SK-N-SH (cell line): ENCODE measurements at regions not wholly inside any gene's neighbourhood (a gene's known extent, or its start where the extent isn't known, plus 50 kb on each side); places are given as distances from the start of the nearest gene placed in this dataset.

Experiments used
- CTCF ChIA-PET: fragments of 300-600, 350-600 bp; formaldehyde crosslinking; extraction: SDS; loops from one replicate; lab custom pipeline; 2021; lab: Yijun Ruan, JAX
- POLR2A ChIA-PET: fragments of 350-600 bp; sonication (Branson Sonifier 250); formaldehyde crosslinking; extraction: SDS; loops from one replicate; lab custom pipeline; 2020; ENCODE audit warnings: antibody characterized with exemption, inconsistent platforms; lab: Yijun Ruan, JAX
- DNase-seq: peaks from one replicate; pipeline ENCODE4 v3.0.0; 2012
- H2AFZ ChIP-seq: fragments of 200-600 bp; sonication (generic); 2 replicates; pipeline ENCODE4 v1.8.1; 2016; ENCODE audit warnings: antibody characterized with exemption, mild to moderate bottlenecking, low read depth
- H3F3A ChIP-seq: fragments of 200-600 bp; sonication (generic); replicated peaks from 2 replicates; pipeline ENCODE3; 2016; ENCODE audit warnings: antibody characterized with exemption, mild to moderate bottlenecking; ENCODE audit not compliant: insufficient read depth
- H3K27ac ChIP-seq, 2 experiments: fragments of 200-500 bp in 1 of 2; fragments of 200-600 bp in 1 of 2; sonication (Bioruptor generic) in 1 of 2; sonication (generic), shearing (Covaris generic) in 1 of 2; 2 replicates each; pipeline versions ENCODE4 v1.5.1 to v1.6.1; 2014 to 2016; ENCODE audit warnings: low read depth in 2 of 2, inconsistent platforms in 1 of 2, low read length in 1 of 2, mild to moderate bottlenecking in 1 of 2, mixed read lengths in 1 of 2
- H3K27me3 ChIP-seq: fragments of 200-600 bp; sonication (generic), shearing (Covaris generic); 2 replicates; pipeline ENCODE4 v1.6.1; 2016; ENCODE audit warnings: mixed run types; ENCODE audit not compliant: insufficient read depth
- H3K36me3 ChIP-seq, 2 experiments: fragments of 200-500 bp in 1 of 2; fragments of 200-600 bp in 1 of 2; sonication (Bioruptor generic) in 1 of 2; sonication (generic) in 1 of 2; replicated peaks in 1 of 2; 2 replicates each; pipeline versions ENCODE3 to v1.5.1; 2014 to 2016; ENCODE audit warnings: low read length in 1 of 2, mild to moderate bottlenecking in 1 of 2; ENCODE audit not compliant: insufficient read depth in 2 of 2, control insufficient read depth in 1 of 2
- H3K4me1 ChIP-seq, 2 experiments: fragments of 200-500 bp in 1 of 2; fragments of 200-600 bp in 1 of 2; sonication (Bioruptor generic) in 1 of 2; sonication (generic), shearing (Covaris generic) in 1 of 2; 2 replicates each; pipeline versions ENCODE4 v1.5.1 to v1.6.1; 2014 to 2016; ENCODE audit warnings: low read depth in 1 of 2, low read length in 1 of 2, mixed run types in 1 of 2; ENCODE audit not compliant: insufficient read depth in 2 of 2, control insufficient read depth in 1 of 2
- H3K4me2 ChIP-seq: fragments of 200-600 bp; sonication (generic), shearing (Covaris generic); 2 replicates; pipeline ENCODE4 v1.6.1; 2017; ENCODE audit warnings: mixed run types
- H3K4me3 ChIP-seq, 2 experiments: fragments of 200-500 bp in 1 of 2; fragments of 200-600 bp in 1 of 2; sonication (Bioruptor generic) in 1 of 2; sonication (generic), shearing (Covaris generic) in 1 of 2; 2 replicates each; pipeline versions ENCODE4 v1.5.1 to v1.8.1; 2014 to 2016; ENCODE audit warnings: low read depth in 2 of 2, inconsistent platforms in 1 of 2, low read length in 1 of 2, mild to moderate bottlenecking in 1 of 2, mixed read lengths in 1 of 2, moderate library complexity in 1 of 2
- H3K79me2 ChIP-seq: fragments of 200-600 bp; sonication (generic); 2 replicates; pipeline ENCODE4 v1.8.1; 2017; ENCODE audit warnings: mild to moderate bottlenecking; ENCODE audit not compliant: insufficient read depth
- H3K9ac ChIP-seq: fragments of 200-600 bp; sonication (generic); 2 replicates; pipeline ENCODE4 v1.6.1; 2017; ENCODE audit warnings: mixed run types
- H3K9me2 ChIP-seq: fragments of 200-600 bp; sonication (generic); 2 replicates; pipeline ENCODE4 v1.6.1; 2017; ENCODE audit warnings: mixed run types
- H3K9me3 ChIP-seq: fragments of 200-600 bp; sonication (generic); 2 replicates; pipeline ENCODE4 v1.6.1; 2017; ENCODE audit warnings: mixed run types, mild to moderate bottlenecking, moderate library complexity
- H4K20me1 ChIP-seq: fragments of 200-600 bp; sonication (generic); 2 replicates; pipeline ENCODE4 v1.6.1; 2017; ENCODE audit warnings: mild to moderate bottlenecking, mixed run types; ENCODE audit not compliant: insufficient read depth
- ELF1 ChIP-seq: IDR thresholded peaks from 2 replicates; pipeline ENCODE4 v1.4.0; 2012
- EP300 ChIP-seq, 2 experiments: IDR thresholded peaks; 2 replicates each; pipeline versions ENCODE4 v1.4.0 to v1.6.1; 2012; ENCODE audit warnings: borderline replicate concordance in 1 of 2, low read depth in 1 of 2, low read length in 1 of 2
- EZH2phosphoT487 ChIP-seq: fragments of 200-600 bp; sonication (generic); IDR thresholded peaks from 2 replicates; pipeline ENCODE4 v1.6.1; 2017; ENCODE audit warnings: low read depth, mixed run types, mild to moderate bottlenecking, antibody characterized with exemption, moderate library complexity, borderline replicate concordance
- FOSL2 ChIP-seq: IDR thresholded peaks from 2 replicates; pipeline ENCODE4 v1.4.0; 2012; ENCODE audit warnings: low read depth, mild to moderate bottlenecking, moderate library complexity, borderline replicate concordance
- FOXJ3 ChIP-seq: sonication (generic); formaldehyde crosslinking; IDR thresholded peaks from 2 replicates; pipeline ENCODE4 v1.5.1; 2020; ENCODE audit warnings: mild to moderate bottlenecking, missing genetic modification reagents
- JUND ChIP-seq: IDR thresholded peaks from 2 replicates; pipeline ENCODE4 v1.4.0; 2012
- POLR2AphosphoS5 ChIP-seq: IDR thresholded peaks from 2 replicates; pipeline ENCODE4 v1.6.1; 2012; ENCODE audit warnings: low read depth, low read length
- RAD21 ChIP-seq: IDR thresholded peaks from 2 replicates; pipeline ENCODE4 v1.6.1; 2012; ENCODE audit warnings: mild to moderate bottlenecking, low read length
- RCOR1 ChIP-seq: fragments of 150-350 bp; IDR thresholded peaks from 2 replicates; pipeline ENCODE4 v1.6.1; 2017; ENCODE audit warnings: antibody characterized with exemption, low read length
- REST ChIP-seq: IDR thresholded peaks from 2 replicates; pipeline ENCODE4 v1.6.1; 2012; ENCODE audit warnings: mild to moderate bottlenecking, low read depth, low read length, moderate library complexity
- RFX5 ChIP-seq: IDR thresholded peaks from 2 replicates; pipeline ENCODE4 v1.6.1; 2012; ENCODE audit warnings: mild to moderate bottlenecking, improper control_type of control experiment, low read length
- RXRA ChIP-seq: IDR thresholded peaks from 2 replicates; pipeline ENCODE4 v1.4.0; 2012; ENCODE audit warnings: low read depth, mild to moderate bottlenecking, borderline replicate concordance
- SMC3 ChIP-seq: IDR thresholded peaks from 2 replicates; pipeline ENCODE4 v1.6.1; 2012; ENCODE audit warnings: low read depth, low read length, improper control_type of control experiment
- USF2 ChIP-seq: fragments of 150-350 bp; IDR thresholded peaks from 2 replicates; pipeline ENCODE4 v1.6.1; 2017; ENCODE audit warnings: antibody characterized with exemption, low read length, low read depth, borderline replicate concordance
- YY1 ChIP-seq: IDR thresholded peaks from 2 replicates; pipeline ENCODE4 v1.4.0; 2012; ENCODE audit warnings: low read depth, mild to moderate bottlenecking
- WGBS: methylation state at CpG from one replicate; pipeline ENCODE4 v1.1.6; 2017; ENCODE audit warnings: low lambda C conversion rate; 5-methylcytosine and 5-hydroxymethylcytosine counted together
- TF ChIP-seq, protein P1 (sequence below): fragments of 200-600 bp; sonication (generic); IDR thresholded peaks from 2 replicates; pipeline ENCODE4 v1.6.1; 2017; ENCODE audit warnings: antibody characterized with exemption, mild to moderate bottlenecking, moderate library complexity
- TF ChIP-seq, protein P2 (sequence below): IDR thresholded peaks from 2 replicates; pipeline ENCODE4 v1.4.0; 2012; ENCODE audit warnings: low read depth, borderline replicate concordance
- TF ChIP-seq, protein P3 (sequence below): IDR thresholded peaks from 2 replicates; pipeline ENCODE4 v1.4.0; 2012; ENCODE audit warnings: low read depth, borderline replicate concordance

- no peak for DNase-seq
- no peak overlapping the region for H3K4me3 ChIP-seq
- no peaks in the 10 kb centered on the region for H3K27me3 ChIP-seq
Measured at GRCh38 chr6:66481216-66481615, 774.2 kb upstream of the EYS start.

More at GRCh38 chr6:66481216-66481615, 774.2 kb upstream of the EYS start:
- Histone ChIP-seq H4K20me1 (no peaks in the 10 kb centered on the region), H3K36me3 (no peaks in the 10 kb centered on the region), H3K4me1 (no peaks in the 10 kb centered on the region), H3K27ac (no peak overlapping the region), H3K79me2 (no peaks in the 10 kb centered on the region), H3F3A (no peaks in the 10 kb centered on the region), H3K9me2 (no peaks in the 10 kb centered on the region), H3K9ac (no peak overlapping the region), H3K4me2 (no peak overlapping the region), H3K9me3 (no peaks in the 10 kb centered on the region)
- POLR2A ChIA-PET = no interaction called here
- CTCF ChIA-PET = no interaction called here
- 62% methylated on average over 8 of the region's 8 CpGs for WGBS
- TF ChIP-seq, protein P1, sequence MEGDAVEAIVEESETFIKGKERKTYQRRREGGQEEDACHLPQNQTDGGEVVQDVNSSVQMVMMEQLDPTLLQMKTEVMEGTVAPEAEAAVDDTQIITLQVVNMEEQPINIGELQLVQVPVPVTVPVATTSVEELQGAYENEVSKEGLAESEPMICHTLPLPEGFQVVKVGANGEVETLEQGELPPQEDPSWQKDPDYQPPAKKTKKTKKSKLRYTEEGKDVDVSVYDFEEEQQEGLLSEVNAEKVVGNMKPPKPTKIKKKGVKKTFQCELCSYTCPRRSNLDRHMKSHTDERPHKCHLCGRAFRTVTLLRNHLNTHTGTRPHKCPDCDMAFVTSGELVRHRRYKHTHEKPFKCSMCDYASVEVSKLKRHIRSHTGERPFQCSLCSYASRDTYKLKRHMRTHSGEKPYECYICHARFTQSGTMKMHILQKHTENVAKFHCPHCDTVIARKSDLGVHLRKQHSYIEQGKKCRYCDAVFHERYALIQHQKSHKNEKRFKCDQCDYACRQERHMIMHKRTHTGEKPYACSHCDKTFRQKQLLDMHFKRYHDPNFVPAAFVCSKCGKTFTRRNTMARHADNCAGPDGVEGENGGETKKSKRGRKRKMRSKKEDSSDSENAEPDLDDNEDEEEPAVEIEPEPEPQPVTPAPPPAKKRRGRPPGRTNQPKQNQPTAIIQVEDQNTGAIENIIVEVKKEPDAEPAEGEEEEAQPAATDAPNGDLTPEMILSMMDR = no peak
- TF ChIP-seq RCOR1 (no peak), EP300 (IDR thresholded peaks at IDR 0.05; ENCODE audit: borderline replicate concordance in 1 of 2, low read depth in 1 of 2, low read length in 1 of 2) (no peak), RAD21 (no peak), ELF1 (no peak), POLR2AphosphoS5 (no peak), SMC3 (no peak), YY1 (no peak), FOXJ3 (CRISPR knock-in tag) (no peak), RFX5 (no peak), REST (no peak), FOSL2 (no peak), USF2 (no peak), EZH2phosphoT487 (no peak), JUND (no peak), RXRA (no peak)
- TF ChIP-seq, protein P2, sequence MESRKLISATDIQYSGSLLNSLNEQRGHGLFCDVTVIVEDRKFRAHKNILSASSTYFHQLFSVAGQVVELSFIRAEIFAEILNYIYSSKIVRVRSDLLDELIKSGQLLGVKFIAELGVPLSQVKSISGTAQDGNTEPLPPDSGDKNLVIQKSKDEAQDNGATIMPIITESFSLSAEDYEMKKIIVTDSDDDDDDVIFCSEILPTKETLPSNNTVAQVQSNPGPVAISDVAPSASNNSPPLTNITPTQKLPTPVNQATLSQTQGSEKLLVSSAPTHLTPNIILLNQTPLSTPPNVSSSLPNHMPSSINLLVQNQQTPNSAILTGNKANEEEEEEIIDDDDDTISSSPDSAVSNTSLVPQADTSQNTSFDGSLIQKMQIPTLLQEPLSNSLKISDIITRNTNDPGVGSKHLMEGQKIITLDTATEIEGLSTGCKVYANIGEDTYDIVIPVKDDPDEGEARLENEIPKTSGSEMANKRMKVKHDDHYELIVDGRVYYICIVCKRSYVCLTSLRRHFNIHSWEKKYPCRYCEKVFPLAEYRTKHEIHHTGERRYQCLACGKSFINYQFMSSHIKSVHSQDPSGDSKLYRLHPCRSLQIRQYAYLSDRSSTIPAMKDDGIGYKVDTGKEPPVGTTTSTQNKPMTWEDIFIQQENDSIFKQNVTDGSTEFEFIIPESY = no peak
- TF ChIP-seq, protein P3, sequence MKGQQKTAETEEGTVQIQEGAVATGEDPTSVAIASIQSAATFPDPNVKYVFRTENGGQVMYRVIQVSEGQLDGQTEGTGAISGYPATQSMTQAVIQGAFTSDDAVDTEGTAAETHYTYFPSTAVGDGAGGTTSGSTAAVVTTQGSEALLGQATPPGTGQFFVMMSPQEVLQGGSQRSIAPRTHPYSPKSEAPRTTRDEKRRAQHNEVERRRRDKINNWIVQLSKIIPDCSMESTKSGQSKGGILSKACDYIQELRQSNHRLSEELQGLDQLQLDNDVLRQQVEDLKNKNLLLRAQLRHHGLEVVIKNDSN = no peak
- TF ChIP-seq, all 33 proteins: peak for 0
- no peak overlapping the region for H2AFZ ChIP-seq
